ENCODE measurements at regions not wholly inside any gene's neighbourhood (a gene's known extent, or its start where the extent isn't known, plus 50 kb on each side); places are given as distances from the start of the nearest gene placed in this dataset.

DNA sequence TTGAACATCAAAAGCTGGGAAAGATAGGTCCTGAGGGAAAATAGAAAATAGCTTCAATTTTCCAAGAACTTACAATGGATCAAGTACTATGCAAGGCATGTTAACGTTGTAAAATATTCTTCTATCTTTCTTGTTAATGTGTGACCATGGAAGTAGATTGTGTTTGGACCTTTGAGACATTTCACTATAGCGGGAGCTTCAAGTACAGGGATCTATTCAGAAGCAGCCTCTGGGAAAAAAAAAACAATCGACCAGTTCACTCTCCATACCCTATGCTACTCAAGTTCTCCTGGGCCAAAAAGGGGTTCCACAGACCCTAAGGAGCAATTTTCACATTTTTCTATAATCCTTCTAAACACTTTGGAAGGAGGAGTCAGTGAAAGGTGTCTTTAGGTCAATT is 54.1 kb upstream of the ATP10B start:
- Histone ChIP-seq H3K4me3 (no peak overlapping the region), H3K27me3 (no peaks in the 10 kb centered on the region; the same call in 1 of the 2 replicates)

DNA sequence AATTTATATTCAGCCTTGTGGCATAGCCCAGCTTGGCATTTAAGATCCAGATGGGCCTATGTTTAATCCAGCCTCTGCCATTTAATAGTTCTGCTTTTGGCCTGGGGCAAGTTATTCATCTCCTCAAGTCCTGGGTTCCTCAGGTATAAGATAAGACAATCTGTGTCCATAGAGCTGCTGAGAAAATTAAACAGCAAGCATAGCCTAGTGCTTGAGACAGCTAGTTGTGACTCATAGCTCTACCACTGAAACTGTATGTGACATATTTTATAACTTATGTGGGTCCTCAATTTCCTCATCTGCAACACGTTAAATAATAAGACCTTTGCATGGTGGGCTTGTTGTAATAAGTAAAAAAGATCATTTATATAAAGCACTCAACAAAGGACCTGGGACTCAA is 53.3 kb upstream of the ATP10B start:
- no peak overlapping the region for H3K4me3 ChIP-seq
- H3K9me3 ChIP-seq: no peaks in the 10 kb centered on the region
- H3K36me3 ChIP-seq: no peaks in the 10 kb centered on the region
- no peaks in the 10 kb centered on the region; the same call in 1 of the 2 replicates for H3K27me3 ChIP-seq
- DNase-seq: no peak

More for the DNA sequence above, 54.1 kb upstream of the ATP10B start:
- no peak for DNase-seq
- no peaks in the 10 kb centered on the region for H3K36me3 ChIP-seq
- H3K9me3 ChIP-seq: no peaks in the 10 kb centered on the region

DNA sequence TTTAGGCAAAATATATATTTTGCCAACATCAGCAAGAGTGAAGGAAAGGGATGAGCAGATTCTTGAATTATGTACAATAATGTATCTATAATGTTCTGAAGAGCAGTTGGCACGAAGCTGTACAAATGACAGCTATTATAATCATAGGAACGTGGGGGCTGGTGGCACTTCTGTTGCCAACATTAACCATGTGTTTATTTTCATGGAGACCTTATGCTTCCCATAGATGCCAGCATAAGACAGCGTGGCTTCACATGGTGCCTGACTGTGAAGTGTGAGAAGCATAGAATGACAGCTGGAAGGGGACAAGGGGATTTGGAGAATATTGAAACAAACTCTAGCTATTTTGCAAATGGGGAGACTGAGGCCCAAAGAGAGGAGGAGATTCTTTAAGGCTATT is 52.6 kb upstream of the ATP10B start:
- DNase-seq: no peak
- no peaks in the 10 kb centered on the region for H3K9me3 ChIP-seq
- H3K27me3 ChIP-seq: no peaks in the 10 kb centered on the region; the same call in 1 of the 2 replicates
- no peak overlapping the region for H3K4me3 ChIP-seq
- no peaks in the 10 kb centered on the region for H3K36me3 ChIP-seq

DNA sequence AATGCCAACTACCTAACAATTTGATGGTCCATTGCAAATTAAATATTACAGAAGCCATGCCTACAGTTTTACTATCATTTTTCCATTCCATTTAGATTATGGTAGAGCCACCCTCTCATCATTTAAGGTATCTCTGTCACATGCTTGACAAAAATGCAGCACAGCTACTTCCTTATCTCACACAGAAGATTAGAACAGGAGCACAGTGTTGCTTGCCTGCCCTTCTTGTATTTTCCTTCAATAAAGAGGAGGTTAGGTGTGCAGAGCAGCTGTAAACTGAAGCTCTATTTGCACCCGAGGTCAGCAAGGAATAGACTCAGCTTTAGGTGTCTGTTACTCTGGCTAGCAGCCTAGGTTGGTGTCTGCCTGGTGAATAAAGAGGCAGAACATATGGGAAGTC is 51.5 kb upstream of the ATP10B start:
- H3K27me3 ChIP-seq: no peaks in the 10 kb centered on the region; the same call in 1 of the 2 replicates
- no peak for DNase-seq
- no peak overlapping the region for H3K4me3 ChIP-seq
- H3K9me3 ChIP-seq: no peaks in the 10 kb centered on the region
- no peaks in the 10 kb centered on the region for H3K36me3 ChIP-seq

DNA sequence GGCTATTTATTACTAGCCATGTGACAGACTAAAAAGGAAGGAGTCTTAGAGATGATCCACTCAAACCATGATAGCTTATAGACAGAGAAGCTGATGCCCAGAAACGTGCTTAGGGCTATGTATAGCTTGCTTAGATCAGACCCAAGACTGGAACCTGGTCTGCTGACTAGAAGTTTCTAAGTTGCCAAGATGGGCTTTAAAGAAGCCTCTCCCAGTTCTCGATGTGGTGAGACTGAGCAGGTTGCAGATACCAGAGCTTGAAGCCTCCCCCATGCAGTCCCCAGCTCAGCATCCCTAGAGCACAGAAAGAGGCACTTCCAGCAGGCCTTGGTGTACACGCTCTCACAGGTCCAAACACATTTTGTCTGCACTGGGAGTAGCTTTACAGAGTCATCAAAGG is 51.1 kb upstream of the ATP10B start:
- H3K36me3 ChIP-seq: no peaks in the 10 kb centered on the region
- no peak for DNase-seq
- H3K9me3 ChIP-seq: no peaks in the 10 kb centered on the region
- no peak overlapping the region for H3K4me3 ChIP-seq
- H3K27me3 ChIP-seq: no peaks in the 10 kb centered on the region; the same call in 1 of the 2 replicates
